H1 (cell line): ENCODE measurements at regions not wholly inside any gene's neighbourhood (a gene's known extent, or its start where the extent isn't known, plus 50 kb on each side); places are given as distances from the start of the nearest gene placed in this dataset.

ENCODE experiments used
- ASH2L ChIP-seq: fragments of 200-600, 300-600 bp; sonication (generic); IDR thresholded peaks from one replicate; pipeline ENCODE4 v1.7.1; 2017; ENCODE audit warnings: low read length
- CREB1 ChIP-seq: IDR thresholded peaks from 2 replicates; pipeline ENCODE4 v1.6.1; 2012; ENCODE audit warnings: inconsistent platforms
- E2F6 ChIP-seq: IDR thresholded peaks from 2 replicates; pipeline ENCODE4 v1.6.1; 2012; ENCODE audit warnings: inconsistent platforms
- FOSL1 ChIP-seq: IDR thresholded peaks from 2 replicates; pipeline ENCODE4 v1.6.1; 2011; ENCODE audit warnings: mild to moderate bottlenecking, low read depth, low read length, moderate library complexity; ENCODE audit not compliant: insufficient read depth
- SP2 ChIP-seq: IDR thresholded peaks from 2 replicates; pipeline ENCODE4 v1.6.1; 2012; ENCODE audit warnings: mild to moderate bottlenecking, low read length, inconsistent platforms
- SRF ChIP-seq: IDR thresholded peaks from 2 replicates; pipeline ENCODE4 v1.6.1; 2011; ENCODE audit warnings: mild to moderate bottlenecking, low read depth, low read length, moderate library complexity
- YY1 ChIP-seq: IDR thresholded peaks from 2 replicates; pipeline ENCODE4 v1.6.1; 2011; ENCODE audit warnings: low read depth, mild to moderate bottlenecking, low read length

GRCh38 chr1:217052626-217053025 is 329.4 kb upstream of the ESRRG start (continued):
- TF ChIP-seq ASH2L, result no peak
- TF ChIP-seq CREB1, result no peak
- no peak for TF ChIP-seq E2F6
- no peak for TF ChIP-seq SRF
- no peak for TF ChIP-seq YY1
- no peak for TF ChIP-seq FOSL1
- TF ChIP-seq SP2, result no peak
- TF ChIP-seq, all 59 proteins: peak for 0
